ENCODE measurements at regions not wholly inside any gene's neighbourhood (a gene's known extent, or its start where the extent isn't known, plus 50 kb on each side); places are given as distances from the start of the nearest gene placed in this dataset.

- TF ChIP-seq CTCF (IDR thresholded peaks at IDR 0.05), result no peak
- no peak for TF ChIP-seq EP300 (IDR thresholded peaks at IDR 0.05)
These were observed 57.1 kb upstream of the KIF2B start for GRCh38 chr17:53765609-53766008.

All from stomach (tissue), 4 donors.